HepG2 (cell line): ENCODE measurements at regions not wholly inside any gene's neighbourhood (a gene's known extent, or its start where the extent isn't known, plus 50 kb on each side); places are given as distances from the start of the nearest gene placed in this dataset.

ENCODE experiments used
- ATAC-seq: fragments of 200-7000 bp; cut with Tn5 transposase; 3 replicates; pipeline ENCODE4 v1.9.1; 2020; ENCODE audit warnings: mild to moderate bottlenecking, moderate library complexity
- BruUV-seq: library from RNA; stranded (reverse); fragments of 400-500 nt; replicated peaks from 2 replicates; lab custom pipeline; 2021; lab: Mats Ljungman, UMichigan
- CTCF ChIA-PET: fragments of 300-600 bp; formaldehyde crosslinking; extraction: SDS; loops from one replicate; lab custom pipeline; 2021; ENCODE audit warnings: low total read pairs, inconsistent platforms, low intra/inter-chr PET ratio; lab: Yijun Ruan, JAX
- POLR2A ChIA-PET: fragments of 350-600 bp; sonication (Branson Sonifier 250); formaldehyde crosslinking; loops from one replicate; lab custom pipeline; 2020; ENCODE audit warnings: antibody characterized with exemption, inconsistent platforms; lab: Yijun Ruan, JAX
- DNase-seq: peaks from one replicate; pipeline ENCODE4 v3.0.0-alpha.2; 2015; ENCODE audit warnings: low spot score
- FAIRE-seq: peaks from 3 replicates; lab custom pipeline; 2011; peaks lifted over from hg19 to GRCh38; lab: Jason Lieb, UNC
- H2AFZ ChIP-seq: one replicate; pipeline ENCODE4 v1.6.1; 2011; ENCODE audit warnings: low read length, inconsistent platforms
- H3K27ac ChIP-seq: fragments of 300-600 bp; 3 replicates; pipeline ENCODE4 v1.8.0; 2011; ENCODE audit warnings: mixed run types, mild to moderate bottlenecking, mixed read lengths, low read length, inconsistent platforms; ENCODE audit not compliant: insufficient read depth; ENCODE audit errors: extremely low read length
- H3K27me3 ChIP-seq, 2 experiments: fragments of 200-600 bp in 1 of 2; 2 replicates in 1 of 2; 3 replicates in 1 of 2; pipeline versions ENCODE4 v1.6.0 to v1.8.0; 2011; ENCODE audit warnings: low read length in 2 of 2, mild to moderate bottlenecking in 2 of 2, moderate library complexity in 2 of 2, inconsistent platforms in 1 of 2; ENCODE audit not compliant: insufficient read depth in 2 of 2, control insufficient read depth in 1 of 2
- H3K36me3 ChIP-seq, 2 experiments: fragments of 200-600 bp in 1 of 2; replicated peaks in 1 of 2; 2 replicates in 1 of 2; 3 replicates in 1 of 2; pipeline versions ENCODE4 v1.5.1 to v1.8.0; 2011; ENCODE audit warnings: low read length in 2 of 2, inconsistent platforms in 1 of 2; ENCODE audit not compliant: insufficient read depth in 2 of 2, control insufficient read depth in 1 of 2
- H3K4me1 ChIP-seq: 2 replicates; pipeline ENCODE4 v1.5.1; 2012; ENCODE audit warnings: low read length, inconsistent platforms; ENCODE audit not compliant: insufficient read depth
- H3K4me2 ChIP-seq: 2 replicates; pipeline ENCODE4 v1.6.0; 2011; ENCODE audit warnings: low read depth, low read length, inconsistent platforms
- H3K4me3 ChIP-seq, 3 experiments: fragments of 200-600 bp in 1 of 3; sonication (generic), shearing (Covaris generic) in 1 of 3; replicated peaks in 1 of 3; 2 replicates each; pipeline ENCODE4 v1.5.1; 2011 to 2016; ENCODE audit warnings: low read length in 3 of 3, inconsistent platforms in 2 of 3, low read depth in 2 of 3, mild to moderate bottlenecking in 2 of 3, control low read depth in 1 of 3, mixed read lengths in 1 of 3; ENCODE audit not compliant: insufficient read depth in 1 of 3
- H3K79me2 ChIP-seq: one replicate; pipeline ENCODE4 v1.6.1; 2011; ENCODE audit warnings: low read length, inconsistent platforms; ENCODE audit not compliant: insufficient read depth
- H3K9ac ChIP-seq: 2 replicates; pipeline ENCODE4 v1.6.0; 2011; ENCODE audit warnings: mild to moderate bottlenecking, low read depth, low read length, inconsistent platforms; ENCODE audit not compliant: insufficient read depth
- H3K9me3 ChIP-seq: 2 replicates; pipeline ENCODE4 v1.5.1; 2012; ENCODE audit warnings: mild to moderate bottlenecking, low read length
- H4K20me1 ChIP-seq: 2 replicates; pipeline ENCODE4 v1.6.0; 2011; ENCODE audit warnings: inconsistent platforms, mild to moderate bottlenecking, low read length, moderate library complexity; ENCODE audit not compliant: insufficient read depth
- CENPX ChIP-seq: sonication (generic); formaldehyde crosslinking; IDR thresholded peaks from 2 replicates; pipeline ENCODE4 v1.9.0; 2021; ENCODE audit warnings: mild to moderate bottlenecking, missing genetic modification reagents, moderate library complexity
- EZH2 ChIP-seq: conservative IDR thresholded peaks from 2 replicates; pipeline ENCODE4 v1.6.1; 2012; ENCODE audit warnings: mild to moderate bottlenecking, low read depth, low read length, moderate library complexity
- HMG20B ChIP-seq: conservative IDR thresholded peaks from 2 replicates; pipeline ENCODE4 v1.6.1; 2016; ENCODE audit warnings: missing genetic modification reagents, missing compliant biosample characterization
- NONO ChIP-seq, 2 experiments: fragments of 450-650 bp in 1 of 2; sonication (generic) in 1 of 2; formaldehyde crosslinking in 1 of 2; IDR thresholded peaks in 1 of 2; conservative IDR thresholded peaks in 1 of 2; 2 replicates each; pipeline versions ENCODE4 v1.6.1 to v1.8.0; 2017 to 2022; ENCODE audit warnings: mild to moderate bottlenecking in 1 of 2, missing genetic modification reagents in 1 of 2, moderate library complexity in 1 of 2
- PHF21A ChIP-seq: sonication (generic); formaldehyde crosslinking; IDR thresholded peaks from 2 replicates; pipeline ENCODE4 v1.5.0; 2020; ENCODE audit warnings: mild to moderate bottlenecking, missing genetic modification reagents
- PITX1 ChIP-seq: sonication (generic); formaldehyde crosslinking; IDR thresholded peaks from 2 replicates; pipeline ENCODE4 v1.5.1; 2020; ENCODE audit warnings: mild to moderate bottlenecking, missing genetic modification reagents
- SKI ChIP-seq: fragments of 450-650 bp; IDR thresholded peaks from one replicate; pipeline ENCODE4 v1.6.1; 2018; ENCODE audit warnings: mild to moderate bottlenecking; ENCODE audit not compliant: partially characterized antibody
- SMYD3 ChIP-seq: sonication (generic); formaldehyde crosslinking; IDR thresholded peaks from 2 replicates; pipeline ENCODE4 v1.8.1; 2023; ENCODE audit warnings: mild to moderate bottlenecking, missing genetic modification reagents
- TEAD3 ChIP-seq: optimal IDR thresholded peaks from 2 replicates; pipeline ENCODE3; 2016; ENCODE audit warnings: borderline replicate concordance
- U2AF2 ChIP-seq: fragments of 200-400 bp; formaldehyde crosslinking; IDR thresholded peaks from 2 replicates; pipeline ENCODE4 v1.6.1; 2017; ENCODE audit warnings: low read depth, mild to moderate bottlenecking, low read length
- ZNF235 ChIP-seq: sonication (generic); formaldehyde crosslinking; IDR thresholded peaks from 2 replicates; pipeline ENCODE4 v1.8.1; 2023; ENCODE audit warnings: mild to moderate bottlenecking, missing genetic modification reagents, borderline replicate concordance
- ZNF512 ChIP-seq: sonication (generic); formaldehyde crosslinking; IDR thresholded peaks from 2 replicates; pipeline ENCODE4 v1.4.0; 2020; ENCODE audit warnings: mild to moderate bottlenecking, missing genetic modification reagents
- WGBS: methylation state at CpG from one replicate; pipeline ENCODE4 v1.1.6; 2017; ENCODE audit warnings: low lambda C conversion rate; 5-methylcytosine and 5-hydroxymethylcytosine counted together
- in situ Hi-C: cut with HindIII; loops from 2 replicates; pipeline ENCODE4 v1.10.0; 2017; ENCODE audit warnings: low pct_unique_long_range_greater_than_20kb; ENCODE audit not compliant: extremely low pct_ligation_motif_present
- intact Hi-C: fragments of 100-400 bp; cut with micrococcal nuclease; formaldehyde crosslinking; loops from one replicate; pipeline ENCODE4 v1.10.0; 2022; ENCODE audit not compliant: unreplicated experiment
- TF ChIP-seq, protein P1 (sequence below): sonication (generic); formaldehyde crosslinking; IDR thresholded peaks from 2 replicates; pipeline ENCODE4 v1.5.0; 2020; ENCODE audit warnings: mild to moderate bottlenecking, missing genetic modification reagents, moderate library complexity
- TF ChIP-seq, protein P2 (sequence below), 2 experiments: fragments of 450-650 bp in 1 of 2; sonication (generic) in 1 of 2; formaldehyde crosslinking; IDR thresholded peaks; 2 replicates each; pipeline versions ENCODE4 v1.5.0 to v1.8.0; 2020 to 2022; ENCODE audit warnings: mild to moderate bottlenecking in 1 of 2, missing genetic modification reagents in 1 of 2
- TF ChIP-seq, protein P3 (sequence below): sonication (generic); formaldehyde crosslinking; IDR thresholded peaks from 2 replicates; pipeline ENCODE4 v1.4.0; 2020; ENCODE audit warnings: missing genetic modification reagents, borderline replicate concordance

DNA sequence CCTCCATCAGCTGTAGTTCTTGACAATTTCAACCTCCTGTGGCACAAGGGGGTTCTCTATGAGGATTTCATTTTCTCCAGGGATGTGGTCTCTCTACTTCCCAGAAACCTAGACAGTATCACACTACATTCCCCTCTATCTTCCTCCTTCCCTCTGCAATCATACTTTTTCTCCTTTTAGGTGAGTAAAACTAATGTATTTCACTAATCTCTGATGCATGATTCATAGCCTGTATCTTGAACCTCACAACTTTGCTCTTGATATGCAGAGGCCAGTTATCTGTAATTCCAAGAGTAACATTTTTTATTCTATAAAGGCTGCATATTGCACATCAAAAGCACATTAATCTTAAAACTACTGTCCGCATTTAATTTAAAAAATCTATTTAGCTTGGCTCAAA, 449.6 kb downstream of the RFPL4B start:
- in situ Hi-C loops = loop anchor here (25.0 kb wide), 1 partner anchor 616 kb away; no protein-coding TSS in a partner anchor
- Histone ChIP-seq H3K4me3 (no peak overlapping the region), H3K9ac (no peak overlapping the region), H3K27ac (no peak overlapping the region), H4K20me1 (no peaks in the 10 kb centered on the region), H3K4me2 (no peak overlapping the region), H3K4me1 (no peaks in the 10 kb centered on the region), H3K79me2 (no peaks in the 10 kb centered on the region), H3K27me3 (no peaks in the 10 kb centered on the region), H3K9me3 (no peaks in the 10 kb centered on the region), H2AFZ (no peak overlapping the region), H3K36me3 (no peaks in the 10 kb centered on the region)
- ATAC-seq (no peak), DNase-seq (no peak), FAIRE-seq (no peak)
- BruUV-seq = no TSS peak
- ChIA-PET POLR2A (no interaction called here), CTCF (no interaction called here)
- WGBS = 2% methylated on average over 1 of the region's 1 CpG
- intact Hi-C loops = no loop called here
- no peak for TF ChIP-seq CENPX (CRISPR knock-in tag)
- TF ChIP-seq NONO (IDR thresholded peaks at IDR 0.05) = no peak
- TF ChIP-seq NONO (CRISPR knock-in tag; conservative IDR thresholded peaks at IDR 0.05) = no peak
- TF ChIP-seq ZNF235 (CRISPR knock-in tag) = no peak
- no peak for TF ChIP-seq ZNF512
- TF ChIP-seq EZH2 = no peak
- TF ChIP-seq SMYD3 (CRISPR knock-in tag) = no peak
- no peak for TF ChIP-seq PHF21A (CRISPR knock-in tag)
- TF ChIP-seq TEAD3 (CRISPR knock-in tag) = no peak
- TF ChIP-seq, protein P1, sequence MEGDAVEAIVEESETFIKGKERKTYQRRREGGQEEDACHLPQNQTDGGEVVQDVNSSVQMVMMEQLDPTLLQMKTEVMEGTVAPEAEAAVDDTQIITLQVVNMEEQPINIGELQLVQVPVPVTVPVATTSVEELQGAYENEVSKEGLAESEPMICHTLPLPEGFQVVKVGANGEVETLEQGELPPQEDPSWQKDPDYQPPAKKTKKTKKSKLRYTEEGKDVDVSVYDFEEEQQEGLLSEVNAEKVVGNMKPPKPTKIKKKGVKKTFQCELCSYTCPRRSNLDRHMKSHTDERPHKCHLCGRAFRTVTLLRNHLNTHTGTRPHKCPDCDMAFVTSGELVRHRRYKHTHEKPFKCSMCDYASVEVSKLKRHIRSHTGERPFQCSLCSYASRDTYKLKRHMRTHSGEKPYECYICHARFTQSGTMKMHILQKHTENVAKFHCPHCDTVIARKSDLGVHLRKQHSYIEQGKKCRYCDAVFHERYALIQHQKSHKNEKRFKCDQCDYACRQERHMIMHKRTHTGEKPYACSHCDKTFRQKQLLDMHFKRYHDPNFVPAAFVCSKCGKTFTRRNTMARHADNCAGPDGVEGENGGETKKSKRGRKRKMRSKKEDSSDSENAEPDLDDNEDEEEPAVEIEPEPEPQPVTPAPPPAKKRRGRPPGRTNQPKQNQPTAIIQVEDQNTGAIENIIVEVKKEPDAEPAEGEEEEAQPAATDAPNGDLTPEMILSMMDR = no peak
- TF ChIP-seq, protein P2, sequence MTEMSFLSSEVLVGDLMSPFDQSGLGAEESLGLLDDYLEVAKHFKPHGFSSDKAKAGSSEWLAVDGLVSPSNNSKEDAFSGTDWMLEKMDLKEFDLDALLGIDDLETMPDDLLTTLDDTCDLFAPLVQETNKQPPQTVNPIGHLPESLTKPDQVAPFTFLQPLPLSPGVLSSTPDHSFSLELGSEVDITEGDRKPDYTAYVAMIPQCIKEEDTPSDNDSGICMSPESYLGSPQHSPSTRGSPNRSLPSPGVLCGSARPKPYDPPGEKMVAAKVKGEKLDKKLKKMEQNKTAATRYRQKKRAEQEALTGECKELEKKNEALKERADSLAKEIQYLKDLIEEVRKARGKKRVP (CRISPR knock-in tag; IDR thresholded peaks at IDR 0.05) = no peak
- TF ChIP-seq PITX1 (CRISPR knock-in tag) = no peak
- no peak for TF ChIP-seq SKI
- no peak for TF ChIP-seq HMG20B (CRISPR knock-in tag)
- TF ChIP-seq, protein P3, sequence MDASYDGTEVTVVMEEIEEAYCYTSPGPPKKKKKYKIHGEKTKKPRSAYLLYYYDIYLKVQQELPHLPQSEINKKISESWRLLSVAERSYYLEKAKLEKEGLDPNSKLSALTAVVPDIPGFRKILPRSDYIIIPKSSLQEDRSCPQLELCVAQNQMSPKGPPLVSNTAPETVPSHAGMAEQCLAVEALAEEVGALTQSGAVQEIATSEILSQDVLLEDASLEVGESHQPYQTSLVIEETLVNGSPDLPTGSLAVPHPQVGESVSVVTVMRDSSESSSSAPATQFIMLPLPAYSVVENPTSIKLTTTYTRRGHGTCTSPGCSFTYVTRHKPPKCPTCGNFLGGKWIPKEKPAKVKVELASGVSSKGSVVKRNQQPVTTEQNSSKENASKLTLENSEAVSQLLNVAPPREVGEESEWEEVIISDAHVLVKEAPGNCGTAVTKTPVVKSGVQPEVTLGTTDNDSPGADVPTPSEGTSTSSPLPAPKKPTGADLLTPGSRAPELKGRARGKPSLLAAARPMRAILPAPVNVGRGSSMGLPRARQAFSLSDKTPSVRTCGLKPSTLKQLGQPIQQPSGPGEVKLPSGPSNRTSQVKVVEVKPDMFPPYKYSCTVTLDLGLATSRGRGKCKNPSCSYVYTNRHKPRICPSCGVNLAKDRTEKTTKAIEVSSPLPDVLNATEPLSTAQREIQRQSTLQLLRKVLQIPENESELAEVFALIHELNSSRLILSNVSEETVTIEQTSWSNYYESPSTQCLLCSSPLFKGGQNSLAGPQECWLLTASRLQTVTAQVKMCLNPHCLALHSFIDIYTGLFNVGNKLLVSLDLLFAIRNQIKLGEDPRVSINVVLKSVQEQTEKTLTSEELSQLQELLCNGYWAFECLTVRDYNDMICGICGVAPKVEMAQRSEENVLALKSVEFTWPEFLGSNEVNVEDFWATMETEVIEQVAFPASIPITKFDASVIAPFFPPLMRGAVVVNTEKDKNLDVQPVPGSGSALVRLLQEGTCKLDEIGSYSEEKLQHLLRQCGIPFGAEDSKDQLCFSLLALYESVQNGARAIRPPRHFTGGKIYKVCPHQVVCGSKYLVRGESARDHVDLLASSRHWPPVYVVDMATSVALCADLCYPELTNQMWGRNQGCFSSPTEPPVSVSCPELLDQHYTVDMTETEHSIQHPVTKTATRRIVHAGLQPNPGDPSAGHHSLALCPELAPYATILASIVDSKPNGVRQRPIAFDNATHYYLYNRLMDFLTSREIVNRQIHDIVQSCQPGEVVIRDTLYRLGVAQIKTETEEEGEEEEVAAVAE = no peak
- TF ChIP-seq U2AF2 = no peak
